HG03095 (cell line): ENCODE measurements at regions not wholly inside any gene's neighbourhood (a gene's known extent, or its start where the extent isn't known, plus 50 kb on each side); places are given as distances from the start of the nearest gene placed in this dataset.
A peak's percentile ranks its signal among the peaks of the same experiment; 100 is the strongest.
"Not testable (repeated sequence)": the region's sequence is repeated elsewhere in the genome, so short reads cannot be mapped to it uniquely, and the experiment has no call there.

Experiments used
- ATAC-seq: cut with Tn5 transposase; IDR thresholded peaks from one replicate; pipeline ENCODE4 v1.9.1; 2021; ENCODE audit warnings: moderate library complexity; ENCODE audit not compliant: unreplicated experiment

DNA sequence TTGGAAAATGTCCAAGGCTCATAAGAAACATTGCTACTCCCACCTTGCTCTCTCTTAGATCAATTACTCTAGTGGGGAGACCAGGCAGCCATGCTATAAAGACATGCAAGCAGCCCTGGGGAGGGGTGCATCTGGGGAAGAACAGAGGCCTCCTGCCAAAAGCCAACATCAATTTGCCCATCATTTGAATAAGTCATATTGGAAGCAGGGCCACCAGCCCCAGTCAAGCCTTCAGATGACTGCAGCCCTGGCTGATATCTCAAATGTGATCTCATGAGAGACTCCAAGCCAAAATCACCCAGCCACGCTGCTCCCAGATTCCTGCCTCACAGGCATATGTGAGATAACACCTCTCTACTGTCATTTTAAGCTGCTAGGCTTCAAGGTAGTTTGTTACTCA lies 157.5 kb upstream of the PDE1C start:
- no peak for ATAC-seq

DNA sequence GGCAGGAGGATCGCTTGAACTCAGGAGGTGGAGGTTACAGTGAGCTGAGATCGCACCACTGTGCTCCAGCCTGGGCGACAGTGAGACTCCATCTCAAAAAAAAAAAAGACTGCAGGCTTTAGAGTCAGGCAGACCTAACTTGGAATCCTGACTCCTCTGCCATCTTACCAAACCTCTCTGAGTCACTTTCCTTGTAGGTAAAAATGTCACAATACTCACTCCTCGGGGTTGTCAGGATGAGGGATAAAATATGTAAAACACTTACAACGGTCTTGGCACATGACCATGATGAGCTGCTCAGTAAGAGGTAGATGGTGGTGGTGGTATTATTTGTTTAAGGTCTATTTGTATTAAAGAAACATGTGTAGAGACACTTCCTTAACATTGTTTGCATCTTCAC lies 154.1 kb upstream of the PDE1C start:
- ATAC-seq = no peak

DNA sequence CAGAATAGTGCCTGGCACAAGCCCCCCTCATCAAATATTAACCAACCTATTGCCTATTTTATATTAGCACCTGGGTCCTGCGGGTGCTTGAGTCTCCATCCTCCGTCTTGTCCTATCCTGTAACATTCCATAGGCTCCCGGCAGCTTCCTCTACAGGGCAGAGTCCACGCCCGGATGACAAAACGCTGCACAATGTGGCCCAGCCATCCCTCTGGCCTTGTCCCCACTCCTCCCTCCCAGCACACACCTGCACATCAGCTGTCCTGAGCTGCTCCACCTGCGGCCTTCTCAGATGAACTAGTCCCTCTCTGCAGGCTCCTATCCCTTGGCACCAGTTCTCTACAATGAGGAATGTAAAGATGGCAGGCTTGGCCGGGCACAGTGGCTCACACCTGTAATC lies 153.5 kb upstream of the PDE1C start:
- ATAC-seq = no peak

DNA sequence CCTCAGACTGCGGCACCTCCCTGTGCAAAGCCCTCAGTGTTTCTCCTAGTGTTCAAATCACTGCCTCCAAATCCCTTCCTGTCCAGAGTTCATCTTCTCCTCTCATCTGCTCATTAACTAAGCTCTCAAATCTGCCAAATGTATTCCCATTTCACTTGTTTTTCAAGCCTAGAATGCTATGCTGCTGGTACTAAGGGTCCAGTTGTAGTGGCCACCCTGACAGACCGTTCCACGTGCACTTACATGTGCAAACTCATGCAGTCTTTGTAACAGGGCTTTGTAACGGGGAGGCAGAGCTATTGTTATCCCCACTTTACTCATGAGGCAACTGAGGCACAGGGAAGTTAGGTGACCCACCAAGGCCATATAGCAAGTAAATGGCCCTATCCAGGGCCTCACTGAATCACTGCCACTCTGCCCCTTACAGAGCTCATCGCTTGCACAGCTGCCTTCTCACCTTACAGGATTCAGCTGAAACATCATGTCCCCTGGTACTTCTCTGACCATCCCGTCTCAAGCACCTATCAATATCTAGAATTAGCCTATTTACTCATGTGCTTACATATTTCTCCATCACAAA lies 153.0 kb upstream of the PDE1C start:
- ATAC-seq = no peak

DNA sequence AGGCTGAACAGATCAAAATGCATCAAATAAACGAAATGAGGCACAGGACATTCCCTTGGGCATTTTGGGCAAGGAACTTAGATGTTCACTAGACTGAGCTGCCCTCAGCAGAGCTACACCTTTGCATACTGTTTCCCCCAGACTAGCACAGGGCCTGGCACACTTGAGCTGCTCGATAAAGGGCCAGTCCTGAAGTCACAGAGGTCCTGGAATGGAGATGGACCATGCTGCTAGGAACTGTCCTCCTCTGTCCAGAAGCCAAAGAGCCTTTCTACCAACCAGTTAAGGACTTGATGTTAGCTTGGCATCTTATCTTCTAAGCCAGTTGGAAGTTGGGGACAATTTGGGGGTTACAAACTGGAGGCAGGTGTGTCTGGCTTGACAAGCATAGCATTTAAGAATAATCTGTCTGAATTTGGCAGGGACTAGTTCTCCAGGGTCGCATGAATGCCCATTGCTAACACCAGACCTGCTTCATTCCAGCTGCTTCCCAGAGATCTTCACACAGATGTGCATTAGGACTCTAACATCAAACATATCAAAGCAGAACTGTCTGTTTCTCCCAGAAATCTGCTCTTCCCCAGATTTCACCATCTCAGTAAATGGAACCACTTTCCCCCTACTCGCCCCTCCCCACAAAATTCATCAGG lies 152.2 kb upstream of the PDE1C start:
- ATAC-seq = no peak

DNA sequence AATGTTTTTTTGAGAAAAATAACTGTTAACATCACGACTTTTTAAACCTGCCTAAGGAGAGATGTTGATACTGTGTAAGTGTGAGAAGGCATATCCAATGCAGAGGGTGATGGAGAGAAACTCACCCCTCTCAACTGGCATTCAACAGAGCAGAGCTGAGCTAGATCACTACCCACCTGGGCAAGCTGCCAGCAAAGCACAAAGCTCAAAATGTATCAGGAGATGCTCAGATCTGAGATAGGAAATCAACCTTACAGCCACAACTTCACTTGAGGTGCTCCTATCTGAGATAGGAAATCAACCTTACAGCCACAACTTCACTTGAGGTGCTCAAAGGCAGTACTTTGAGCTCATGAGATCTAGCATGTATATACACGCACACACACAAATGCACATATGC lies 151.5 kb upstream of the PDE1C start:
- no peak for ATAC-seq

DNA sequence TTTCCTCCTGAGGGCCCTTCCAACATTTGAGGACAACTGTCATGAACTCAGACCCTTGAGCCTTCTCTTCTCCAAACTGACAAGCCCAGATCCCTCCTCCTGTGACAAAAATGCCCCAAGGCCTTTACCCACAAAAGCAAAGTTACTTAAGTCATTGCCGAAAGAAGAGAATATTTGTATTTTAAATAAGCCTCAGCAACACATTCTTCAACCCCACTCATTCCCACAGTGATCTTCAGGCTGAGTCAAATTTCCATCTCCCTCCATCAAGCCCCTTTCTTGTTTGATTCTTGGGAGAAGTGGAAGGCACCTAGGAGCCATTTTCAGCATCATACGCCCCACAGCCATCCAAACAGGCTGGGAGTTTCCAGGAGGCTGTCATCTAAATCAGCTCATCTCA lies 150.8 kb upstream of the PDE1C start:
- no peak for ATAC-seq

DNA sequence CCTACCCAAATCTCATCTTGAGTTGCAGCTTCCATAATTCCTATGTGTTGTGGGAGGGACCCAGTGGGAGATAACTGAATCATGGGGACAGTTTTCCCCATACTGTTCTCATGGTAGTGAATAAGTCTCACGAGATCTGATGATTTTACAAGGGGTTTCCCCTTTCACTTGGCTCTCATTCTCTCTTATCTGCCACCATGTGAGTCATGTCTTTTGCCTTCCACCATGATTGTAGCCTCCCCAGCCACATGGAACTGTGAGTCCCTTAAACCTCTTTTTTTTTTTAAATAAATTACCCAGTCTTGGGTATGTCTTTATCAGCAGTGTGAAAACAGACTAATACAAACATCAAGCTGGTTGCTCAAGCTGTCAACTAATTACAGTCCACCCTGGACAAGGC lies 149.6 kb upstream of the PDE1C start:
- ATAC-seq = not testable (repeated sequence)

DNA sequence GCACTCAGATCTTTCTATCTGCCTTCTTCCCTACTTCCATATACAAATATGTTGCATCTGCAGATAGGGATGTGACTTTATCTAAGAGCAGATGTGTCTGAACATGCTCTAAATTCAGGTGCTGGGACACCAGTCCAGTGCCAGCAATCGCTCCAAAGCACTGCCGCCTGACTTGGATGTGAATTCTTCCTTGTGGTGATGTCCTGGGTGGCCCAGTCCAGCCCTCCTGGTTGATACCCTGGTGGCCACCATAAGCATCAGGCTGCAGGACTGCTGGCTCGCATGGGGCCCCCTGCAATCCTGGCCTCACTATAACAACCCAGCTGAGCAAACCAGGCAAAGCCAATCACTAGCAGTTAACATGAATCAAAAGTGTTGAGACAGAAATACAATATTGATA lies 149.2 kb upstream of the PDE1C start:
- ATAC-seq = no peak

DNA sequence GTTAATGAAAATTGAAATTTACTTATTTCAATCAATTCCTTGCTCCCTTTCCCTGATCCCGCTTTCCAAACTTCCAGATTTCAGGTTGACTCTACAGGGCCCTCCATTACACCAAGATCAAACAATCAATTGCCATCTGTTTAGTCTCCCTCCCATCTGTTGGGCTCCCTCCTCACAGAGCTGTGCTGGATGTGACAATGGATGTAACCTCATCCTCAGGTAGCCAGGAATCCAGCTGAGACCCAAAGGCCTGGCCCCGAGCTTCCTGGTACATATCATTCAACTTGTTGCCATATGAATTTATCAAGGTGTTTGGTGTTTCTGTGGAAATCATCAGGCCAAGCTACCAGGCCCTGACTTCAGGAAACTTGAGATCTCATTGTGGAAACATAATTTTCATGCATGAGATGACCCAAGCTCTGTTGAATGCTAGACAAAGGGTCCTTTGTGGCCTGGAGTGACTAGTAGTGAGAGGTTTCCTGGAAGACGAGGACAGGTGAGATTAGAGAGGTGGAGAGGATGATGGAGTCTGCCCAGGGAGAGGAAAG lies 148.6 kb upstream of the PDE1C start:
- ATAC-seq = no peak

DNA sequence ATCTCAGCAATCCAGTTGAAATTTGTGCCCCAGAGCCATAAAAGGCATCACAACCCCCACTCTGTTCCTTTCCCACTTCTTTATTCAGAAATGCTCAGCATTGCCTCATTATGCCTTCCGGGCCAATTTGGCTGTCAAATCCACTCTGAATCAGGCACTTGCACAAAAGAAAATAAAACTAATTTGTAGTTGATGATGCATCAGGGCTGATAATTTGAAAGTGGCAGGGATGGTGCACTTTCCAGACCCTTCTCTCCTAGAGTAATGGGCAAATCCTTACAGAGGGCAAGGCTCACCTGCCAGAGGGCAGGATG lies 147.9 kb upstream of the PDE1C start:
- ATAC-seq = no peak

DNA sequence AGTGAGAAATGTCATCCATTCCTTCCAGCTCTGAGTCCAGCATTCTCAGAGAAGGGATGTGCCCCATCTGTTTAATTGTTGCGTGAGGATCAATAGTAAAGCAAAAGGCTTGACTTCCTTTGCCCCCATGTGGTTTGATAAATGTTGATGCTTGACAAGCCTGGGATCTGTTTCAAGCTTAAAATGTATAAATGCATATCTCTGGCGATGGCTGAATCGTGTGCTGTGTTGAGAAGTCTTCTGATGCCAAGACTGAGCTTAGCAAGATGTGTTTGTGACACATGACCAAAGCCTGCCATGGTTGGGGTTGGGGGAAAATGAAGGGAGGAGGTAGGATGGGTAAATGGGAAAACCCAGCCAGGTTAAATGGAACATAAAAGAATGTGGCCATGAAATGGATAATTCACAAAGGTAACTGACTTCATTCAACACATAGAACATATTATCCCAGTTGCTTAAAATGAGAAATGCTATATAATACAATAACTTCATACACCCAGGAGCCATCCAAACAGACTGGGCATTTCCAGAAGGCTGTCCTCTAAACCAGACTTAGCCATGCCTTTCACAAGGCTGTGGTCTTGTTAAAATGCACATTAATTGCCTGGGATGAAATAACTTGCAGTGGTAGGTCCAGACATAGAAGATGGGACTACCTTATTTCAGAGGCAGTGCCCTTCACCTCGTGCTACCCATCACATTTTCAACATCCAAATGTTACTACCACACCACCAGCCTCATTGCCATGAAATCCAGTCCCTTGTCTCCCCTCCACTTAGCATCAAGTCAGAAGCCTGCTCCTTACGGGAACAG lies 147.3 kb upstream of the PDE1C start:
- ATAC-seq = no peak

DNA sequence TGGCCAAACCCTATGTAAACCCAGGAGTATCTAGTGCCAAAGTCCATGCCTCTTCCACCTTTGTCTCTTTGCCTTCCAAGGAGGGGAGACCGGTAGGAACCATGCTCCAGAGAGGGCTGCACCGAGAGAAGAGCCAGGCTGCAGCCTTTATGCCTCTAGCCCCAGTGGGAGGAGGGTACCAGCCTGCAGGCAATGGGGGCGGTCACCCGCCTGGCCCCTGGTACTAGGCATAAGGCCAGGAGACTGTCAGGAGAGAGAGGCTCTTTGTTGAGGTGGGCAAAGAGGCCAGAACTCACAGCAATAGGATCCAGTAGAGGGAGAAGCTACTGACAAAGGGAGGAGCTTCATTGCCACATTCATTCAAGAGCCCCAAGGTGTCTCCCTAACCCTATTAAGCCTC lies 146.6 kb upstream of the PDE1C start:
- ATAC-seq = no peak

DNA sequence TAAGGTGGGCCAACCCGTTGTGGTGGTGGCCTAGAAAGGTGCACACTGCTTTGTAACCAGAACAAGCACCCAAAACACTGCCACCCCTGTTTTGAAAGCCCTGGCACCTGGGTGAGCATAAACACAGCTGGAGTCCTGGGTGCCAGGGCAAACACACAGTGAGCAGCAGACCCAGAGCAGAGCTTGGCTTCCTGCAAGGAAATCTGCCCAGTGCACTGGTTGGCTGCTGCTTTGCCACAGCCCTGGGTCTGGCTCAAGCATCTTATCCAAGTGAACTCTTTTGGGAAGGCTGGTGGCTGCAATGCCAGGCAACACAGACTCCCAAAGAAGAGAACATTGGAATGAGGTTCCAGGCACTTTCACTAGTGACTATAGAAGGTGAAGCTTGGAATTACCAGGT lies 145.5 kb upstream of the PDE1C start:
- ATAC-seq = no peak

DNA sequence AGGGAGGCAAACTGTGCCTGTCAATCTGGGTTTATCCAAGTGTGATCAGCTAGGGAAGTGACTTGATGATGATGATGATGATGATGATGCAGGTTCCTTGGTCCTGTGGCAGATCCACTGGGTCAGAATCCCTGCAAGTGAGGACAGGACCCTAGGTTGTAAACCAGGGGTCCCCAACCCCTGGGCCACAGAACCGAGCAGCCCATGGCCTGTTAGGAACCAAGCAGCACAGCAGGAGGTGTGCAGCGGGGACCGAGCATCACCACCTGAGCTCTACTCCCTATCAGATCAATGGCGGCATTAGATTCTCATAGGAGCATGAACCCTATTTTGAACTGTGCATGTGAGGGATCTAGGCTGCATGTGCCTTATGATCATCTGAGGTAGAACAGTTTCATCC lies 144.7 kb upstream of the PDE1C start:
- ATAC-seq = no peak

DNA sequence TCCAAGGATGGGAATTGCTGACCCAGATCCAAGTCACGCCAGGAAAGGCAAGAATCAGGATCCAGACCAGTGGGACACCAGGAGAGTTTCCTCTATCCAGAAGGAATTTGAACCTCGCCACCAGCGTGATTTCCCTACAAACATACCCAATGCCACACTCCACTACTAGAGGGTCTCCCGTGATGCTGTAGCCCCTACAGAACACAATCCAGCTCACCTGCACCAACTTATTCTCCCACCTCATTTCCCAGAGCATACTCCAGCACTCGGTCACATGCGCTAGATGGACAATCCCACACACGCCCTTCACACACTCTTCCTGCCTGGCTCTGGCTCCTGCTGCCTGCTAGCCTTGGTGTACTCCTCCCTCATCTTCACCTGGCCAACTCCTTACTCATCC lies 142.1 kb upstream of the PDE1C start:
- no peak for ATAC-seq

DNA sequence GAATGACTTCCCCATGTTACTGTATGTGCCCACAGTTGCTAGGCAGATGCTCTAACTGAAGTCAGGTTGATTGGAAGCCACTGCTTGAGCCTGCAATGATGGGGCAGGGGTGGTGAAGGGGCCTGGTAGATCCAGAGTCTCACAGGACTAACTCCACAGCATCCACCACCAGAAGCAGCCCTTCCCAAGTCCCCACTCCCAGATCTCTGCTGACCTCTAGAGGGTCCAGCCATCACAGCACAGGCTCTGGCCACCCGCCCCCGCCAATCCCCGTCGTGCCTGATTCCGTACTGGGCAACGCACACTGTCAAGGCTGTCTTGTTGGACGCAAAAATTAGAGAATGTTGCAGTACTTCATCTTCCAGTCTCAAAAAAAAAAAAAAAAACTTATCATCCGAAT lies 136.8 kb upstream of the PDE1C start:
- no peak for ATAC-seq

DNA sequence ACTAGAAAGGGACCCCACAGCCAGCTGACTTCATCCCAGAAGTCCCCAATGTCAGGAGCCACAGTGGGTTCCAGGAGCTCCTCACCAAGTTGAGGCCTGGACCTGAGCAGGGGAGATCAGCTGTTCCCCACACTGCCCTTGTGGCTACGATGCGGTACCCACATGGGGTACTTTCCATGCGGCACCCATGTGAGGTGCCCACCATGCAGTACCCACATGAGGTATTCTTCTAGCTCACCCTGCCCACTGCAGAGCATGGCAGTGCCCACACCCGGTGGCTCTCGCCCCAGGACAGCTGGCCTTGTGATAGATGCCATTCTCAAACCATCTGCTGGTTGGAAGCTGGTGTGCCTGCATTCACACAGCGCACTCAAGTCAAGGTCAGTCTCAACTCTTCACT lies 136.3 kb upstream of the PDE1C start:
- ATAC-seq = no peak

DNA sequence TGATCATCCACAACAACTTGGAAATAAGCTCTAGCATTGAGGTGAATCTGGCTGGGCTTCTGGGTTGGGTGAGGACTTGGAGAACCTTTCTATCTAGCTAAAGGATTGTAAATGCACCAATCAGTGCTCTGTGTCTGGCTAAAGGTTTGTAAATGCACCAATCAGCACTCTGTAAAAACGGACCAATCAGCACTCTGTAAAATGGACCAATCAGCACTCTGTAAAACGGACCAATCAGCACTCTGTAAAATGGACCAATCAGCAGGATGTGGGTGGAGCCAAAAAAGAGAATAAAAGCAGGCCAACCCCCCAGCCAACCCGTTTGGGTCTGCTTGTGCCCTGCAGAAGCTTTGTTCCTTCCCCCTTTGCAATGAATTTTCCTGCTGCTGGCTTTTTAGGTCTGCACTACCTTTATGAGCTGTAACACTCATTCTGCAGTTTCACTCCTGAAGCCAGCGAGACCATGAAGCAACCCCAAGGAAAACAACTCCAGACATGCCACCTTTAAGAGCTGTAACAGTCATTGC lies 135.2 kb upstream of the PDE1C start:
- not testable (repeated sequence) for ATAC-seq

DNA sequence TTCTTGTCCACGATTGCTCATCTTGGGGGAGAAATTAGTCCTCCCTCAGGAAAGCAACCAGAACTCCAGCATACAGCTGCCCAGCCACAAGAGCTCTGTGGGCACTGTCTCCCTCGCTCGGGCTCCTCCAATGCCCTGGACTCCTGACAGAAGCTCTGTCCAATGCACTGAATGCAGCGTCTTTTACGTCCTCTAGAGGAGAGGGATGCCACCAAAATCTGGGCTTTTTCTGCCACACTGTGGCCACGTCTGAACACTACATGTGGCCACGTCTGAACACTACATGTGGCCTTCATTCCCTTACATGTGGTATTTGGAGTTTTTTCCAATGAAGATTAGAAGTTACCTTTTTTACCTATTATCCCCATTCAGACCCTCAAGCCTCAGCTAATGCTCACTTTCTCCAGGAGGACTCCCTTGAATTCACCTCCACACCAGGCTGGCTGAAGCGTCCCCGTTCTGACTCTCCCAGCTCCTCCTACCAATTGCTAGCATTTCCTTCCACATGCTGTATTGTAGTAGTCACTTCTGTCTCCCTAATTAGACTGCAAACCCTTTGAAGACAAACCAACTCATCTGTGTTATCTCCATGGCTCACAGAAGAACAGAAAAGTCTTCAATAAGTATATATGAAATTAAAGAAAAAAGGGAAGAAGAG lies 134.3 kb upstream of the PDE1C start:
- ATAC-seq = peak; percentile 60

DNA sequence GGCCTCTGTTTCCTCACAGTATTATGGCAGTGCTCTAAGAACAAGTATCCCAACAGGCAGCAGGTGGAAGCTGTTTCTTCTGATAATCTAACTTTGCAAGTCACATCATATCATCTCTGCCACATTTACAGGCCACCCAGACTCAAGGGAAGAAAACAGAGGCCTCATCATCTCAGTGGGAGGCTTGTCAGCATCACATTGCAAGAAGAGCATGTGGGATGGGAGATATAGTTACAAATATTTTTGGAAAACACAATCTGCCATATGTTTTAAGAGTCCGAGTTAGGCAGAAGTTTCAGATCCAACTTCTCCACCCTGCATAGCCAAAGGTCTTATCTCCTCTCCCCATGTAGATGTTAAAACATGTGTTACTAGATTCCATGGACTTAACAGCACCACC lies 130.4 kb upstream of the PDE1C start:
- no peak for ATAC-seq

DNA sequence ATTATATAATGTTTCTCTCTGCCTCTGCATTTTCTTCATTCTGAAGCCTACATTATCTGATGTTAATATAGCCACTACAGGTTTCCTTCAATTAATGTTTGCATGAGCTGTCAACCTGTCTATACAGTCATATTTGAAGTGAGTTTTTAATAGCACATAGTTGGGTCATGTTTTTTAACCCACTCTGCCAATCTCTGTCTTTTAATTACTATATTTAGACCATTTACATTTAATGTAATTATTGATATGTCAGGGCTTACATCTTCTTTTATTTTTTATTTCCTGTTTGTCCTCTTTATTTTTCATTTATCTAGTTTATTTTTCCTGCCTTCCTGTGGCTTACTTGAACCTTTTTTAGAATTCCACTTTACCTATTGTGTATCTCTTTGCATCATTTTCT lies 124.3 kb upstream of the PDE1C start:
- ATAC-seq = no peak
